Activated B cell treated with CpG ODN at 0.5 μM for 24 hours (primary cell): ENCODE measurements at regions not wholly inside any gene's neighbourhood (a gene's known extent, or its start where the extent isn't known, plus 50 kb on each side); places are given as distances from the start of the nearest gene placed in this dataset.

ENCODE experiments used
- ATAC-seq: fragments of 200-7000 bp; cut with Tn5 transposase; one replicate; pipeline ENCODE4 v1.10.0; 2021; ENCODE audit warnings: low read depth, mild to moderate bottlenecking, moderate library complexity
- CTCF ChIA-PET: fragments of 350-600 bp; sonication (Branson Sonifier 250); formaldehyde crosslinking; loops from one replicate; lab custom pipeline; 2021; ENCODE audit warnings: antibody characterized with exemption; lab: Charles Lee
- POLR2A ChIA-PET: fragments of 350-600 bp; sonication (Branson Sonifier 250); formaldehyde crosslinking; loops from one replicate; lab custom pipeline; 2021; ENCODE audit warnings: antibody characterized with exemption; lab: Charles Lee
- DNase-seq: peaks from one replicate; pipeline ENCODE4 v3.0.0; 2022
- H3K27ac Mint-ChIP-seq: one replicate; pipeline ENCODE4 v1.8.0; 2020; ENCODE audit warnings: mixed read lengths
- H3K27me3 Mint-ChIP-seq: one replicate; pipeline ENCODE4 v1.8.0; 2021; ENCODE audit warnings: mixed read lengths
- H3K36me3 Mint-ChIP-seq: one replicate; pipeline ENCODE4 v1.8.0; 2021; ENCODE audit warnings: low read depth, mixed read lengths
- H3K4me1 Mint-ChIP-seq: one replicate; pipeline ENCODE4 v1.8.0; 2021; ENCODE audit warnings: mixed read lengths
- H3K4me3 Mint-ChIP-seq: one replicate; pipeline ENCODE4 v1.8.0; 2020; ENCODE audit warnings: mild to moderate bottlenecking, mixed read lengths
- H3K9me3 Mint-ChIP-seq: one replicate; pipeline ENCODE4 v1.8.0; 2020; ENCODE audit warnings: mixed read lengths
- CTCF ChIP-seq: fragments of 200-600 bp; IDR thresholded peaks from one replicate; pipeline ENCODE4 v1.8.0; 2022; ENCODE audit warnings: antibody characterized with exemption, mild to moderate bottlenecking
- intact Hi-C: fragments of 100-400 bp; cut with micrococcal nuclease; formaldehyde crosslinking; loops from one replicate; pipeline ENCODE4 v1.15.1; 2024

DNA sequence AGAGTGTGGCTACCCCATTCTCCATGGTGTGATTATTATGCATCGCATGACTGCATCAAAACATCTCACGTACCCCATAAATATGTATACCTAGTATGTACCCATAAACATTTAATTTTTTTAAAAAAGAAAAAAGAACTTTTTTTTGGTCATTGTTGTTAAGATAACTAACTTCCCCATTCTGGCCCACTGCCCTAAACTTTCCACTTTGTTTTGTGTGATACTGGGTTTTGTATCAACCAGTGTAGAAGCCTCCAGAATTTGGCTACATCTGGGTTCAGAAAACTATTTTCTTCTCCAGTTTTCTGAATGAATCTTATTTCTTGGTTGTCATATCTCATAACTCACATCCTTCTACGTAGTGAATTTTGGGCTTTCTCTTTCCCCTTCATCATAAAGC lies 62.3 kb upstream of the NABP1 start:
- Mint-ChIP-seq H3K27me3 (no peaks in the 10 kb centered on the region), H3K4me1 (peaks cover 69% of the 10 kb centered on the region), H3K4me3 (no peak overlapping the region), H3K9me3 (no peaks in the 10 kb centered on the region), H3K27ac (no peak overlapping the region), H3K36me3 (no peaks in the 10 kb centered on the region)
- DNase-seq: no peak
- intact Hi-C loops: loop anchor here (5.0 kb wide), 3 partner anchors 463 to 733 kb away; partner anchors contain the start of genes GLS, STAT1 and STAT4
- TF ChIP-seq CTCF: no peak
- CTCF ChIA-PET: no interaction called here
- ATAC-seq: no peak
- POLR2A ChIA-PET: interaction anchor here (17.8 kb wide), 1 partner anchor 63 kb away, joined by 380 read pairs; the partner anchor contains the start of gene NABP1

DNA sequence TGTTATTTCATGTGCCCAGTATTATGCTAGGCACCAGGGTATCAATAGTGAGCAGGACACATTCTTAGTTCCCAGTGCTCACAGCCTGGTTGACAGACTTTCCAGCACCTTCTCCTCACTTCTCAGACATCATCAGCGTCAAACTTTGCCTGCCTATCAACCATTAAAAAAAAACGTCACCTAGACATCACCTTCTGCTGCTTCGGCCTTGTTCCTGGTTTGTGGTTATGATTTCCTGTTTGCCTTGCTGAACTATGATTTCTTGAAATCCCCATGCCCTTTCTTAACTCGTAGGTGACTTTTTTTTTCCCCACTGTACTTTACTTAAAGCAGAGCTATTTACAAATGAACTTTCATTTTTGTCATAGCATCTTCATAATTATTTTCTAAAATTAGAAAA lies 60.4 kb upstream of the NABP1 start:
- Mint-ChIP-seq H3K27me3 (no peaks in the 10 kb centered on the region), H3K27ac (peak overlapping the region; percentile 86), H3K9me3 (no peaks in the 10 kb centered on the region), H3K4me1 (peaks cover 53% of the 10 kb centered on the region), H3K4me3 (peak overlapping the region; percentile 56), H3K36me3 (no peaks in the 10 kb centered on the region)
- peak; percentile 19 for DNase-seq
- peak; percentile 90 for ATAC-seq
- intact Hi-C loops: loop anchor here (1.0 to 5.0 kb wide), 8 partner anchors 12 to 735 kb away; partner anchors contain the start of genes GLS, STAT1 and STAT4
- CTCF ChIA-PET: interaction anchor here (1.0 to 2.8 kb wide), 4 partner anchors 20 to 59 kb away, joined by 4 to 17 read pairs (median 4); partner anchors contain the start of gene NABP1
- no peak for TF ChIP-seq CTCF
- POLR2A ChIA-PET: interaction anchor here (0.6 to 17.8 kb wide), 19 partner anchors 11 to 736 kb away, joined by 3 to 380 read pairs (median 4); partner anchors contain the start of genes NABP1 and STAT4

GRCh38 chr2:191618046-191618780 lies 59.7 kb upstream of the NABP1 start:
- no peak for TF ChIP-seq CTCF

GRCh38 chr2:191618786-191619185 lies 59.1 kb upstream of the NABP1 start:
- CTCF ChIA-PET: interaction anchor here (1.2 to 2.8 kb wide), 2 partner anchors 19 to 58 kb away, joined by 4 to 17 read pairs; partner anchors contain the start of gene NABP1
- H3K27ac Mint-ChIP-seq: peak overlapping the region; percentile 86
- H3K4me1 Mint-ChIP-seq: peaks cover 47% of the 10 kb centered on the region
- no peaks in the 10 kb centered on the region for H3K36me3 Mint-ChIP-seq
- no peak for ATAC-seq
- H3K4me3 Mint-ChIP-seq: no peak overlapping the region
- no peaks in the 10 kb centered on the region for H3K27me3 Mint-ChIP-seq
- POLR2A ChIA-PET: interaction anchor here (1.2 to 17.8 kb wide), 2 partner anchors 47 to 60 kb away, joined by 3 to 380 read pairs; partner anchors contain the start of gene NABP1
- H3K9me3 Mint-ChIP-seq: no peaks in the 10 kb centered on the region
- no peak for TF ChIP-seq CTCF
- intact Hi-C loops: loop anchor here (5.0 kb wide), 3 partner anchors 466 to 736 kb away; partner anchors contain the start of genes GLS, STAT1 and STAT4
- DNase-seq: no peak

More at GRCh38 chr2:191618046-191618780, 59.7 kb upstream of the NABP1 start:
- Mint-ChIP-seq H3K4me3 (peak overlapping the region; percentile 56), H3K27ac (peak overlapping the region; percentile 86), H3K36me3 (no peaks in the 10 kb centered on the region), H3K27me3 (no peaks in the 10 kb centered on the region), H3K4me1 (peaks cover 52% of the 10 kb centered on the region), H3K9me3 (no peaks in the 10 kb centered on the region)
- ATAC-seq (peak; percentile 6), DNase-seq (no peak)
- ChIA-PET CTCF (interaction anchor here (1.2 to 2.8 kb wide), 3 partner anchors 20 to 59 kb away, joined by 4 to 17 read pairs (median 5); partner anchors contain the start of gene NABP1), POLR2A (interaction anchor here (0.6 to 17.8 kb wide), 16 partner anchors 11 to 604 kb away, joined by 3 to 380 read pairs (median 4); partner anchors contain the start of genes NABP1 and STAT4)
- intact Hi-C loops: loop anchor here (5.0 kb wide), 3 partner anchors 466 to 736 kb away; partner anchors contain the start of genes GLS, STAT1 and STAT4
